Epithelial cell of esophagus (primary cell): ENCODE measurements at regions not wholly inside any gene's neighbourhood (a gene's known extent, or its start where the extent isn't known, plus 50 kb on each side); places are given as distances from the start of the nearest gene placed in this dataset.
"Not testable (repeated sequence)": the region's sequence is repeated elsewhere in the genome, so short reads cannot be mapped to it uniquely, and the experiment has no call there.

Experiments used
- DNase-seq: peaks from one replicate; pipeline ENCODE4 v3.0.0; 2010; ENCODE audit warnings: low read depth
- H3K4me3 ChIP-seq: 2 replicates; pipeline ENCODE4 v1.5.1; 2011; ENCODE audit warnings: mild to moderate bottlenecking, low read length, control low read depth
- TF ChIP-seq, protein P1 (sequence below): IDR thresholded peaks from 2 replicates; pipeline ENCODE4 v1.5.1; 2011; ENCODE audit warnings: low read depth, mild to moderate bottlenecking, low read length, control low read depth, inconsistent platforms; ENCODE audit not compliant: insufficient read depth; ENCODE audit errors: missing control alignments

- TF ChIP-seq, protein P1, sequence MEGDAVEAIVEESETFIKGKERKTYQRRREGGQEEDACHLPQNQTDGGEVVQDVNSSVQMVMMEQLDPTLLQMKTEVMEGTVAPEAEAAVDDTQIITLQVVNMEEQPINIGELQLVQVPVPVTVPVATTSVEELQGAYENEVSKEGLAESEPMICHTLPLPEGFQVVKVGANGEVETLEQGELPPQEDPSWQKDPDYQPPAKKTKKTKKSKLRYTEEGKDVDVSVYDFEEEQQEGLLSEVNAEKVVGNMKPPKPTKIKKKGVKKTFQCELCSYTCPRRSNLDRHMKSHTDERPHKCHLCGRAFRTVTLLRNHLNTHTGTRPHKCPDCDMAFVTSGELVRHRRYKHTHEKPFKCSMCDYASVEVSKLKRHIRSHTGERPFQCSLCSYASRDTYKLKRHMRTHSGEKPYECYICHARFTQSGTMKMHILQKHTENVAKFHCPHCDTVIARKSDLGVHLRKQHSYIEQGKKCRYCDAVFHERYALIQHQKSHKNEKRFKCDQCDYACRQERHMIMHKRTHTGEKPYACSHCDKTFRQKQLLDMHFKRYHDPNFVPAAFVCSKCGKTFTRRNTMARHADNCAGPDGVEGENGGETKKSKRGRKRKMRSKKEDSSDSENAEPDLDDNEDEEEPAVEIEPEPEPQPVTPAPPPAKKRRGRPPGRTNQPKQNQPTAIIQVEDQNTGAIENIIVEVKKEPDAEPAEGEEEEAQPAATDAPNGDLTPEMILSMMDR = no peak
- H3K4me3 ChIP-seq = no peak overlapping the region
- DNase-seq = peak; percentile 6
Observed at GRCh38 chr3:137687181-137687879, 76.8 kb upstream of the SOX14 start.

GRCh38 chr3:137692803-137693431 lies 71.2 kb upstream of the SOX14 start:
- peak; percentile 41 for DNase-seq
- H3K4me3 ChIP-seq = no peak overlapping the region
- TF ChIP-seq, protein P1 = peak; percentile 53

DNA sequence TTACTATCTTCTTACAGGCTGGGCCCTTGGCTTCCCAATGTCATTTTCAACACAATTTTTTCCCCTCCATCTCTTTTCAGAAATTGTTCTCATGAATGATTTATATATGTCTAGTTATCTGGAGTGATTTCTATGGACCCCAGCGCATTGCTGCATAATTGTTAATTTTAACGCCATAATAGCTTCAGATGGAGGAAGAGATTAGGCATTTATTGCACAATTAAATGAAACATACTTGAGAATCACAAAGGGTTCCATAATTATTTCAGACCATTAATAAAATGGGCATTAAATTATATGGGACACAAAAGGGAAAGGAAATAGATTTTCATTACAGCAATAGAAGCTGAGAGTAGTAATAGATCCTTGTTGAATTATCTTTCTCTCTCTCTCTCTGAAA lies 70.3 kb upstream of the SOX14 start:
- DNase-seq = no peak
- H3K4me3 ChIP-seq = no peak overlapping the region
- TF ChIP-seq, protein P1 = no peak

DNA sequence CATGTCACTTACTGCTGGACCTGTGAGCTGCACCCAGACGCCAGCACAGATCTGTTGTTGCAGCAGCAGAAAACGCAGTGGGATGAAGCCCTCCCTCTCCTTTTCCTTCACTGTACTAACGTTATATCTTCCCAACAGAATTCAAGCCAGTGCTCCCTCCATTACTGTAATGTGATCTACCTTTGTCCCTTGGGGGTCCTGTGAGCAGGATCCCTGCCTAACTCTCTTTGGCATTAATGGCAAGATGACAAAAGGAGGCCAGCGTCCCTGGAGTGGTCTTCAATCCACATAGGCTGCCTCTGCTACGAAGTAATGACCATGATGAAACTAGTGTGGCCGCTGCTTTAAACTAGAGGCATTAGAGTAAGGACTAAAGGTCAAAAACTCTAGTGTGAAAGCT lies 69.3 kb upstream of the SOX14 start:
- TF ChIP-seq, protein P1 = no peak
- no peak for DNase-seq
- no peak overlapping the region for H3K4me3 ChIP-seq

DNA sequence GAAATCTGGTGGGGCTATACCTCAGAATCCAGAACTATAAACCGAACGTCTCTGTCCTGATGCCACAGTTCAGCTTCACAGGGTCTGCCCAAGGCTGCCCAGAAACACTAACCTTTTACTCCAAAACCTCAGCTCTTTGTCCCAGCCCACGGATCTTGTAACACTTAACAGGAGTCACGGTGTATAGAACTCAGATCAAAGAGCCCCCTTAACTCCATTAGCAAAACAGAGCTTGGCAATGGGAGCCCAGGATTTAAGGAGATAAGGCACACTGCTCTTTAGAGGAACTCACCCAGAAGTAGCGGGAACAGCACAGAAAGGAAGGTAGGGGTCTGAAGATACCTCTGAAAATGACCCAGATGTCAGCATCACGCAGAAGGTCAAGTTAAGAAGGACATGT lies 68.8 kb upstream of the SOX14 start:
- no peak overlapping the region for H3K4me3 ChIP-seq

DNA sequence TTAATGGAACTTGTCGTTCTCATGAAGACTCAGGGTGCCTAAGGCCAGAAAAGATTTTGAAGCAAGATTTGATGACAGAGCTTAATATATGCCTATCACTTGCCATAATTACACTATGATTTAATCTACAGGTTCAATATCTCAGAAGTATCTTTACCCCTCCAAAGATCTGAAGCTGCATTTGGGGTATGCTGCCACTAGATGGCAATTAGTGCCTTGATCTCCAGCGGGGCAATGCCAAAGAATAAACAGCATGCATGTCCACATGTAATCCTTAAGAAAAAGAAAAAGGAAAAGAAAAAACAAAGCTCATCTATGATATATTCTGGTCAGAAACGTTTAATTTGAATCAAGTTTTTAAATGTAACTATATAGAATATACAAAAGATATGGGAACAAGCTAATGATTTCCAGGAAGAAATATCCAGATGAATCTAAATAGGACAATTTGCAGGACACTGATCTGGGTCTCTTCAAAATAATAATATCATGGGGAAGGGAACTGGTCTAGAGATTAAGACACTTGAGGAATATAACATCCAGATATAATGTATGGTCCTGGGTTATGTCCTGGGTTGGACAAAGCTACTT lies 55.0 kb upstream of the SOX14 start:
- no peak overlapping the region for H3K4me3 ChIP-seq
- TF ChIP-seq, protein P1 = peak; percentile 49
- DNase-seq = peak; percentile 39

More for the DNA sequence above, 68.8 kb upstream of the SOX14 start:
- no peak for DNase-seq
- TF ChIP-seq, protein P1 = no peak

DNA sequence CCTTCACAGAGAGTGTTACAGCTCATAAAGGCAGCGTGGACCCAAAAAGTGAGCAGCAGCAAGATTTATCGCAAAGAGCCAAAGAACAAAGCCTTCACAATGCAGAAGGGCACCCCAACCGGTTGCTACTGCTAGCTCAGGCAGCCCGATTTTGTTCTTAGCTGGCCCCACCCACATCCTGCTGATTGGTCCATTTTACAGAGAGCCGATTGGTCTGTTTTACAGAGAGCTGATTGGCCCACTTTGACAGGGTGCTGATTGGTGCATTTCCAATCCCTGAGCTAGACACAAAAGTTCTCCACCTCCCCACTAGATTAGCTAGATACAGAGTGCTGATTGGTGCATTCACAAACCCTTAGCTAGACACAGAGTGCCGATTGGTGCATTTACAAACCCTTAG lies 50.1 kb upstream of the SOX14 start:
- not testable (repeated sequence) for DNase-seq, H3K4me3 ChIP-seq
